Upper lobe of right lung (tissue), 1 donor: ENCODE measurements at regions not wholly inside any gene's neighbourhood (a gene's known extent, or its start where the extent isn't known, plus 50 kb on each side); places are given as distances from the start of the nearest gene placed in this dataset.

Experiments used
- ATAC-seq: fragments of 200-7000 bp; cut with Tn5 transposase; one replicate; pipeline ENCODE4 v1.9.1; 2020; ENCODE audit warnings: mild to moderate bottlenecking, moderate library complexity
- DNase-seq: peaks from one replicate; pipeline ENCODE4 v3.0.0-alpha.2; 2020
- H3K27ac ChIP-seq: fragments of 200-600 bp; one replicate; pipeline ENCODE4 v1.8.0; 2022
- H3K27me3 ChIP-seq: fragments of 200-600 bp; one replicate; pipeline ENCODE4 v1.8.0; 2022; ENCODE audit warnings: mild to moderate bottlenecking
- H3K36me3 ChIP-seq: fragments of 200-600 bp; one replicate; pipeline ENCODE4 v1.8.0; 2022
- H3K4me1 ChIP-seq: fragments of 200-600 bp; one replicate; pipeline ENCODE4 v1.8.0; 2022
- H3K4me3 ChIP-seq: fragments of 200-600 bp; one replicate; pipeline ENCODE4 v1.8.0; 2022; ENCODE audit warnings: mild to moderate bottlenecking
- H3K9me3 ChIP-seq: fragments of 200-600 bp; one replicate; pipeline ENCODE4 v1.8.0; 2022
- intact Hi-C: fragments of 100-400 bp; cut with DNase I; formaldehyde crosslinking; loops from one replicate; pipeline ENCODE4 v1.11.0; 2022
- TF ChIP-seq, protein P1 (sequence below): fragments of 200-600 bp; IDR thresholded peaks from one replicate; pipeline ENCODE4 v1.8.0; 2022; ENCODE audit warnings: antibody characterized with exemption
- donor health status: DM: no; HTN: yes; CAD: no; lungs with severe emphysema.

DNA sequence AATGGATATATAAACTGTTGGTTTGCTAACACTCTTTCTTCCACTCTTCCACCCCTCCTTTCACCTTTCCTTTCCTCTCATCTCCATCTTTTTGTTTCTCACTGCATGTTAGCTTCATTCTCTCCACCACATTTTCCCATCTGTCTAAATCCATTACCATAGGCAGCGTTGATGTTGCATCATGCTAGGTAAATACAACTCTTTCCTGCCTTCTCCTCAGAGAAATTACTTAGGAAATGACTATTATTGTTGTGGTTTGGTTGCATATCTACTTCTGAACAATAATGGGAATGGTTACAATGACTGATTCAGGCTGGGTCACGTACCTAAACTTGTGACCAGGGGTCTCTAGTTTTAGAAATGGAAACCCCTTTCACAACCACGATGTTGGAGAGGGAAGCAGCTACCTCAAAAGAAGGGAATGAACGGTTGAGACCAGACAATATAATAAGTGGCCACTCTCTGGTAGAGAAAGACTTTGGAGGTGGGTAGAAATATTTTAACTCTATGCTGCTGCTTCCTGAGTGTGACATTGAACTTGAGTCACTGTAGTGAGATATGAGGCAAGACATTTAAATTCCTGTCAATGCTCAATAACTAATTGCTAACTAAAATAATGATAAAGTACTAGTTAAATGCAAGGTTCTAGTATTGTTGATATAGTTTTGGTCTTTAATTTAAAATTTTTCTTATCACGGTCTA, 314.1 kb upstream of the TGFBR2 start:
- no peaks in the 10 kb centered on the region for H3K9me3 ChIP-seq
- H3K27me3 ChIP-seq = no peaks in the 10 kb centered on the region
- intact Hi-C loops = no loop called here
- no peak for ATAC-seq
- TF ChIP-seq, protein P1, sequence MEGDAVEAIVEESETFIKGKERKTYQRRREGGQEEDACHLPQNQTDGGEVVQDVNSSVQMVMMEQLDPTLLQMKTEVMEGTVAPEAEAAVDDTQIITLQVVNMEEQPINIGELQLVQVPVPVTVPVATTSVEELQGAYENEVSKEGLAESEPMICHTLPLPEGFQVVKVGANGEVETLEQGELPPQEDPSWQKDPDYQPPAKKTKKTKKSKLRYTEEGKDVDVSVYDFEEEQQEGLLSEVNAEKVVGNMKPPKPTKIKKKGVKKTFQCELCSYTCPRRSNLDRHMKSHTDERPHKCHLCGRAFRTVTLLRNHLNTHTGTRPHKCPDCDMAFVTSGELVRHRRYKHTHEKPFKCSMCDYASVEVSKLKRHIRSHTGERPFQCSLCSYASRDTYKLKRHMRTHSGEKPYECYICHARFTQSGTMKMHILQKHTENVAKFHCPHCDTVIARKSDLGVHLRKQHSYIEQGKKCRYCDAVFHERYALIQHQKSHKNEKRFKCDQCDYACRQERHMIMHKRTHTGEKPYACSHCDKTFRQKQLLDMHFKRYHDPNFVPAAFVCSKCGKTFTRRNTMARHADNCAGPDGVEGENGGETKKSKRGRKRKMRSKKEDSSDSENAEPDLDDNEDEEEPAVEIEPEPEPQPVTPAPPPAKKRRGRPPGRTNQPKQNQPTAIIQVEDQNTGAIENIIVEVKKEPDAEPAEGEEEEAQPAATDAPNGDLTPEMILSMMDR = no peak
- H3K4me3 ChIP-seq = no peak overlapping the region
- H3K27ac ChIP-seq = no peak overlapping the region
- no peak for DNase-seq
- H3K36me3 ChIP-seq = no peaks in the 10 kb centered on the region
- H3K4me1 ChIP-seq = peaks cover 9% of the 10 kb centered on the region

DNA sequence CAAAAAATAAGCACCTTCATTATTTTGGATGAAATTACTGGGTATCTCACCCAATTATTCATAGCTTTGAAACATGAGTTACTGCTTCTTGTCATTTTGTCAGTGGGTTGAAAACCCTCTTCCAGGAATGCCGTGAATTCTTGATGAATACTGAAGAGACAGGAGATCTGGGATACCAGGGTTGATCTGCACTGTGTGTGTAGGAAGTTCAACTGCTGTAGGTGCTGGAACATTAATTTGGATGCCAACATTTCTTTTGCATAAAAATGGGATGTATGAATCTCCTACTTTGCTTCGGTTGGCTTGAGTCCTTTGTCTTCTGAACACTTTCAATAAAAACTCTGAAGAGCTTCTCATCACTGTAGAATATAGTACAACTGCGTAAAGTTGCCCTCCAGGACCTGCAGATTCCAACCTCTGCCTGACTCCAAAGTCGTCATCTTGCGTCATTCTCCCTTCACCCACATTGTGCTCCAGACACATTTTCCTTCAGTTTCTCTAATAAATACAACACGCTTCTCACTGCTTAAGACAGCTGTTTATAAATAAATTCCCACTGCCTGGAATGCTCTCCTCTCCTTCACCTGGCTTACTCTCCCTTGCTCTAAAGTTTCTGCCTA, 312.7 kb upstream of the TGFBR2 start:
- H3K36me3 ChIP-seq = no peaks in the 10 kb centered on the region
- TF ChIP-seq, protein P1 = no peak
- no peaks in the 10 kb centered on the region for H3K27me3 ChIP-seq
- intact Hi-C loops = no loop called here
- no peak overlapping the region for H3K4me3 ChIP-seq
- ATAC-seq (no peak), DNase-seq (no peak)
- H3K9me3 ChIP-seq = no peaks in the 10 kb centered on the region
- no peak overlapping the region for H3K27ac ChIP-seq
- H3K4me1 ChIP-seq = peaks cover 9% of the 10 kb centered on the region

DNA sequence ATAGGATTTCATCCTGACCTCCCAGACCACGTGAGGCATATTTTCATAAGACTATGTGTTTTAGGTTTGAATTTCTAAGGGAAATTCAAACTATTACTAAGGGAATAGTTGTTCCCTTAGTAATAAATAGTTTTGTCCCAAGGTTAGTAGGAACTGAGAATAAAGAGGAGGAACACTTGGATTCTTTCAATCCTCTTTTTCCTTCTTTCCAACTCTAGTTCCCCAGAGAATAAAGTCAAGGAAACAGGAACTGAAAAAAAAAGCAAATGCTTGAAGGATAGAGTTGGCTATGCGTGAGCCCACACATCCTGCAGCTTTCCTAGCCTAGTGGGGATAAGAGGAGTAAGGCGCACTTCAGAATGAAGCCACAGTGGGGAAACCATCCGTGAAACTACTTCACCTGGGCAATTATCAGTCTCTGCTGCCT, 312.1 kb upstream of the TGFBR2 start:
- no peaks in the 10 kb centered on the region for H3K27me3 ChIP-seq

DNA sequence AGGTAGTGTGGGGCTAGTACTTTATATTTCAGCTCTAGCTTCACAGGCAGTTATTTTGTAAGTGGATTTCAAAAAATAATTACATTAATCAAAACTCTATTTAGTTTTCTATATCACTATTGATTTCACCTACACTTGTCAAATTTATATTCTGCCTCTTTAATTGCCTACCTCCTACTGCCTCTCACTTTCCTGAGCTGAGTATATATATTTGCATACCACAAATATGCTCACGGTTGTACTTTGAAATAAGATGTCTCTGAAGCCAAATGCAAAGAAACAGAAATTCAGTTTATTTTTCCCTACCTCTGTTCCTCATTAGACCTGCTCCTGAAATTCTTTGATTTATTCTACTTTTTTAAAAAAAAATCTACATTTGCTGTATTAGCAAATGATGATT, 309.3 kb upstream of the TGFBR2 start:
- intact Hi-C loops = no loop called here
- DNase-seq (no peak), ATAC-seq (no peak)
- TF ChIP-seq, protein P1 = no peak
- Histone ChIP-seq H3K9me3 (no peaks in the 10 kb centered on the region), H3K36me3 (no peaks in the 10 kb centered on the region), H3K4me1 (no peaks in the 10 kb centered on the region), H3K4me3 (no peak overlapping the region), H3K27ac (no peak overlapping the region), H3K27me3 (no peaks in the 10 kb centered on the region)

More for the DNA sequence above, 312.1 kb upstream of the TGFBR2 start:
- no peak for ATAC-seq
- no peak for DNase-seq
- no peaks in the 10 kb centered on the region for H3K9me3 ChIP-seq
- no peak overlapping the region for H3K27ac ChIP-seq
- peaks cover 7% of the 10 kb centered on the region for H3K4me1 ChIP-seq
- intact Hi-C loops = no loop called here
- TF ChIP-seq, protein P1 = no peak
- no peaks in the 10 kb centered on the region for H3K36me3 ChIP-seq
- H3K4me3 ChIP-seq = no peak overlapping the region

DNA sequence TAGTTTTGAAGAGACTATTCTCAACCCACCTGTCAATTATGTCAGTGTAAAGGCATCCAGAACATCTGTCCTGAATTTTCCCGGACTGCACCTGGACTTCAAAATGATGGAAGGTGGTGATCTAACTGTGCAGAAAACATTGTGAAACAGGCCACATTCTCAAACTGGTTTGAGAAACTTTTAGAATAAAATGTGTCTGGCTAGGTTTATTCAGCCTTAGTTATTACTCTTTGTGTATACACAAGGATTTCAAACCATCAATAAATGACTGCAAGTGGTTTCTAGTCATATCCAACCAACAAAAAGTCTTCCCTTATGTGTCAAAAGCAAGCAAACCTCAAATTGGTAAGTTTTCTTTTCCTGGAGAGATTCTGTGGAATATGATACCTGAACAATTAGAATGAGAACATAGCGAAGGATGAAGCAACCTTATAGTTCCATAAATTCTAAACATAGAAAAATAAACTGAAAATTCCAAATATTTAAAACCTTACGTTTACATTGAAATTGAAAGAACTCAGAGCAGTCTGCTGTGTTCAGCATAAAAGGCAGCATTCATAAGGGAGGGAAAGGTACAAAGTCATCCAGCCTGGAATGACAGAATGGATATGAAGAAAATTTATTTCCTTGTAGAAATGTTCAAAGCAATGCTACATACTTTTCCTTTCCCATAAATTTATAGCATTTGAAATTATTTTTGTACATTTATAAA, 306.6 kb upstream of the TGFBR2 start:
- Histone ChIP-seq H3K4me1 (no peaks in the 10 kb centered on the region), H3K9me3 (no peaks in the 10 kb centered on the region), H3K27ac (no peak overlapping the region), H3K27me3 (no peaks in the 10 kb centered on the region), H3K4me3 (no peak overlapping the region), H3K36me3 (no peaks in the 10 kb centered on the region)
- intact Hi-C loops = no loop called here
- no peak for DNase-seq
- TF ChIP-seq, protein P1 = no peak
- no peak for ATAC-seq
